ENCODE measurements at regions not wholly inside any gene's neighbourhood (a gene's known extent, or its start where the extent isn't known, plus 50 kb on each side); places are given as distances from the start of the nearest gene placed in this dataset.
"Not testable (repeated sequence)": the region's sequence is repeated elsewhere in the genome, so short reads cannot be mapped to it uniquely, and the experiment has no call there.

DNA sequence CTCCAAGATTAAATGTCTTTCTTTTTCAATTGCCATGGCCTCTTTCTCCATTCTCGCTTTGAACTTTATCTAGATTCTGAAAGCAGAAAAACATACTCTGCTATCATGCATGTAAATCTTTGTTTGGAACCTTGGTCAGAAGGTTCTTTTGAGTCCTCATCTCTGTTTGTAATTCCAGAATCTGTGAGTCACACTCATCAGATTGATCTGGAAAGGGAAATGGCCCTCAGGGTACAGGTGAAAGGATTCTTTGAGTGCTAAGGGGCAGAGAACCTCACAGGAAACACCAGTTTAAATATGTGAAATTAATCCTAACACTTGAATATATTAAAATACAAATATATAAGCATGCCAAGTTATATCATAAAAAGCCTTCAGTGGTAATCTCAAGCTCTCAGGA lies 211.0 kb upstream of the ADGRL3 start:
- DNase-seq: no peak

DNA sequence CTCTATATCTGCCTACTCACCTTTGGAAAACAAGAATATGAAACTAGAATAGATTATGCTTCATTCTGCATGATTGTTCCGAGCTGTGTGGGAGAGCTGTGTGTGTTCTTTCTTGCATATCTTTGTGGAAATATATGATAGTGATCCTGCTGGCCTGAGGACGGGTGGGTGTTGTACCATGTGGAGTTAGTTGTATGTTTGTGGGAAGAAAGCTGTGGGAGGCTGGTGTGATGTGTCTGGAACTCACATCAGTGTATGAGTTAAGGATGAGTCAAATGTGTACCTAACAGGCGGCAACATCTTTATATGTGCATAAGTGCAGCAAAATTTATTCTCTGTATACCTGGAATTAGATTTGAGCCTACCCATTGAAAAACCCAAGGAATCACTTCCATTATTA lies 208.1 kb upstream of the ADGRL3 start:
- no peak for DNase-seq

DNA sequence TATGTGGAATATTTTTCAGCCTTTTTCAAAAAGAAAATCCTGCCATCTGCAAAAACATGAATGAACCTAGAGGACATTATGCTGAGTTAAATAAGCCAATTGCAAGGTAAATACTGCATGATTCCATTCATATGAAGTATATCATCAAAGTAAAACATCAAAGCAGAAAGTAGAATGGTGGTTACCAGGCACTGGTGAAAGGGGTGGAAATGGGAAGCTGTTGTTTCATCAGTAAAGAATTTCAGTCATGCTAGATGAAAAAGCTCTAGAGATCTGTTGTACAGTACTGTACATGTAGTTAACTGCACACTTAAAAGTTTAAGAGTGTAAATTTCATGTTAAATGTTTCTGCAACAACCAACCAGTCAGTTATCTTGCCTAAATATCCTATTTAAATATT lies 196.8 kb upstream of the ADGRL3 start:
- no peak for DNase-seq

DNA sequence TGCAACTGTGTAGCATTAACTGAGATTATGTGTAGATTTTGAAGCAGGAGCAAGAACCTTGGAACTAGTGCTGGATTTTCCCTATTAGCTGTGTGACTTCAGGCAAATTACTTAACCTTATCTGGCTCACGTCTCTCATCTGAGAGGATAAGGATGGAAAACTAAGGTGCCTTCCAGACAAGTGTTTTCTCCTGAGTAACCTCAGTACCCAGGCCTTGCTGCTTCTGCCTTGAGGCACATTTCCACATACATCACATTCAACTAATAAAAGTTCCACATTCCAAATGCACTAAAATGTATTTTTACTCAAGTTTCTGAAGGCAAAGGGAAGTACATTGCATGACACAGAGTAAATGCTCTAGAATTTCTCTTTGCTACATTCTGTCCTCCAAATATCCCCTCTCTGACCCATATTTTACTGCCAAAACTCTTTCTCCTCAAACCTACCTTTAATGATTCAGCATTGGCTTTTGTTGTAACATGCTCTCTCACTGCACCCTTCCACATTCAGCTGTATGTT lies 195.4 kb upstream of the ADGRL3 start:
- DNase-seq: no peak

DNA sequence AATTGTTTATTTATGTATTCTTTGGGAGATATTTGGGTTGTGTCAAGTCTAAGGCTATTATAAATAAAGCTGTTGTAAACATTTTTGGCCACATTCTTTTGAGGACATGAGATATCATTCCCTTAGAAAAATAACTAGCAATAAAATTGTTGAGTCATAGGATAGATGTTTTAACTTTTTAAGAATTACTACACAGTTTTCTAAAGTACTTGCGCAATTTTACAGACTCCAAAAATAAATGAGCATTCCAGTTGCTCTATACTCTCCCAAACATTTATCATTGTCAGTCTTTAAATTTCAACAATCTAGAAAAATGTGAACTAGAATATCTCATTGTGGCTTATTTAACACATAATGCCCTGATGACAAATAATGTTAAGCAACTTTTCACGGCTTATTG lies 189.1 kb upstream of the ADGRL3 start:
- DNase-seq: no peak

GRCh38 chr4:61011936-61012335 lies 188.2 kb upstream of the ADGRL3 start:
- not testable (repeated sequence) for DNase-seq

DNA sequence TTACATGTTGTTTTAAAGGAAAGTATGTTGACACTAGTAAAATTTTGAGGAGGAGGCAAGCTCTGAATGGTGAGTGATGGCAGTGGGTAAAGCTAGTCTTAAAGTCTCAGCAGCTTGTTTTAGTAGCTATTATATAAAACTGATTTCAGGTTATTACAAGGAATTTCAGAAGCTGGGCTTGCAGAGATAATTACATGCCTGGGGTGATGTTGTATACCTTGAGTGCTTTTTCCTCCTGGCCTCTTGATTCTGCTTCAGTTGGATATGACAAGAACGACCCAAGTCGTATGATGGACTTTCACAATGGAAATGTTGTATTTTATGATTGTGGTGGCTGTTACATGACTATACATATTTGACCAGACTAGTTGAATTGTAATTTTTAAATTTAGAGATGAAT lies 175.5 kb upstream of the ADGRL3 start:
- DNase-seq: no peak

GRCh38 chr4:61027939-61028338 lies 172.2 kb upstream of the ADGRL3 start:
- DNase-seq: no peak

- no peak for DNase-seq
Observed at GRCh38 chr4:61036071-61036684, 163.9 kb upstream of the ADGRL3 start.

DNA sequence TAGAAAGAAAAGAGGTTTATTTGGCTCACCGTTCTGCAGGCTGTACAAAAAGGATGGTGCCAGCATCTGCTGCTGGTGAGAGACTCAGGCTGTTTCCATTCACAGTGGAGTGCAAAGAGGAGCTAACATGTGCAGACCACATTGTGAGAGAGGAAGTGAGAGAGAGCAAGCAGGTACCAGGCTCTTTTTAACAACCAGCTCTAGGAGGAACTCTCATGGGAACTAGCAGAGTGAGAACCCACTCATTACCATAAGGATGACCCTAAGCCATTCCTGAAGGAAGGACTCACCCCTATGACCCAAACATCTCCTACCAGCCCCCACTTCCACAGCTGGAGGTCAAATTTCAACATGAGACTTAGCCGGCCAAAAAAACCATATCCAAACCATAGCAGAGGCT lies 158.6 kb upstream of the ADGRL3 start:
- no peak for DNase-seq

DNA sequence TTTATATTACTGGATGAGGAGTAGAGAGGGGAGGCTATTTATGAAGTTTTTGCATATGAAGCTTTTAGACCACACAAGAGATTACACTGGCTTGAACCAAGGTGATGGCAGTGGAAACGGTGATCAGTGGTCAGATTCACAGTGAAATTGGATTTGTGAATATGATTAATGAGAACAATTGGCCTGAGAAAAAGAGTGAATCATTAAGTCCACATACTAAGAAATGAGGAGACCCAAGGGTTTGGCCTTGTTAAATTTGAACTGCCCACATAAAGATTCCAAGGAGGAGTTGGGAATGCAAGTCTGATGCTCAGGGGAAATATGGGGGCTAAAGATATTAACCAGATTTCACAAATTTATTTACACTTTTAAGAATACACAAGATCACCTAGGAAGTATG lies 155.3 kb upstream of the ADGRL3 start:
- no peak for DNase-seq

- DNase-seq: no peak
Observed at GRCh38 chr4:61049018-61049417, 151.1 kb upstream of the ADGRL3 start.

- DNase-seq: no peak
Observed at GRCh38 chr4:61067381-61067780, 132.7 kb upstream of the ADGRL3 start.

DNA sequence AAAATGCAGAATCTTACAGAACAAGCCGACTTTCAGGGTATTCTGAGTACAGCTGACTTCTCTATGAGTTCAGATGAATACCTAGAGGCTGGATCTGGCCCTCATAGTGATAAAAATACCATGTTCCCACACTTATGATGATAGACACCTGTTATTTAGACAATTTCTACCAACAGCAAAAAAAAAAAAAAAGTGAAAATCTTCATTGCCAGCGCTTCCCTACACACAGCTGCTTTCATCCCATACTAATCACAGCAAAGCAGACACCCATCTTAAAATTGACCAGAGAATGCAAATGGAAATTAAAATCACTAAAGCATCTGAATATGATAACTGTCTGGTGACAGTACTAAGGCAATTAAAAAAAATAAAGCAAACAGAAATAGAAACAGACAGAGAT lies 132.1 kb upstream of the ADGRL3 start:
- no peak for DNase-seq

DNA sequence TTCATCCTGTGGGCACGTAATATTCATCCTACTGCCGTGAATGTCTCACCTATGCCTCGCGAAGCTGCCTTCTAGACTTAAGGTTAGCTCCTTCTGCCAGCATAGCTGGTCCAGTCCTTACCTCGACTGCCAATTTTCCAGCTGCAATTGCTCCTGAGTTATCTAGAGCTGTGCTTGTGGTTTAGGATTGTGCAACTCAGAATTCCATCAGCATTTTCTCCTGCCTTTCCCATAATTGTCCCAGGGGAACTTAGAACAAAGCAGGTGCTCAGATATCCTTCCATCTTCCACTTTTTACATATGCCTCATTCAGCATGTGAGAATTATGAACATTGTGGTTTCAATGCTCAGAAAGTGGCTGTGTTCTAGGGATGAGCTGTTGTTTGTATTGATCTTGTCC lies 131.4 kb upstream of the ADGRL3 start:
- no peak for DNase-seq

GRCh38 chr4:61070269-61070668 lies 129.9 kb upstream of the ADGRL3 start:
- DNase-seq: no peak

GRCh38 chr4:61079427-61079826 lies 120.7 kb upstream of the ADGRL3 start:
- no peak for DNase-seq

GRCh38 chr4:61079976-61080375 lies 120.2 kb upstream of the ADGRL3 start:
- DNase-seq: no peak

DNA sequence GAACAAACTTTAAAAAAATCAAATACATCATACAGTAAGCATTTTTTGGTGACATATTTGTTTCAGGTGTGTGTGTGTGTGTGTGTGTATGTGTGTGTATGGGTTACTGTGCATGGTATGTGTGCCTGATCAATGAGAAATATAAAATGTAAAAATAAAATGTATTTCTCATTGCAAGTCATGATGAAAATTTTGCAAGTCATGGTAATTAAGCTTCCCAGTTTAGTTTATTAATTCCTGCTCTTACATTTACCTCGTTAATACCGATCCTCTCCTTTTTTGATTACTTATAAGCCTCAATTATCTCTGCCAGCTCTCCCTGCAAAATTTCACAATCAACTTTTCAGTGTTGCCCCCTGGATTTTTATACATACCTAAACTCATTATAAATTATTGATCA lies 114.6 kb upstream of the ADGRL3 start:
- DNase-seq: no peak

DNA sequence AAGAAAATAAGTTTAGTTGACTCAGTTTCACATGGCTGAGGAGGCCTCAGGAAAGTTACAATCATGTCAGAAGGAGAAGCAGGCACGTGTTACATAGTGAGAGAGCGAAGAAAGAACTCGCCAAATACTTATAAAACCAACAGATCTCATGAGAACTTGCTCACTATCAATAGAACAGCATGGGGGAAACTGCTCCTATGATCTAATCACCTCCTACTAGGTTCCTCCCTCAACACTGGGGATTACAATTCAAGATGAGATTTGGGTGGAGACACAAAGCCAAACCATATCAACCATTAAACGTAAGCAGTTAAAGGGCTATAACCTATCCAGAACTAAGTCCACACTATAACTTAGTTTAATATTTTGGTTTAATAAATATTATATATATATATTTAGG lies 113.8 kb upstream of the ADGRL3 start:
- no peak for DNase-seq

DNA sequence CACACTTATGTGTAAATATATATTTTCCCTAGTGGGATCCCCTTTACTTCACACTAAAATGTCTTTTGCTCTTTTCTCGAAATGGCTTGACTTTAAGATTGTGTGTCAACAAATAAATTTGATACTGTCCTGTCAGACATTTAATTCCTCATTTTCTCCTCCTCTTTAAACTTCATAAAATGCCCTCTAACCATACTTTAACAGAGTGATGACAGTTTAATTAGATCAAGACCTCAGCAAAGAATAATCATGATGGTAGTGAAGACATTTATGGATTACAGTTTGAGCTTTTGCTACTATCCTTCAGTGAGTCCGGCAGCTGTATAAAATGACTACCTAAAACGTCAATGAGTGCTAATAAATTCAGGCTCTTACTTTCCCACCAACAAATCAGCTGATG lies 113.1 kb upstream of the ADGRL3 start:
- no peak for DNase-seq

GRCh38 chr4:61094854-61095598 lies 105.1 kb upstream of the ADGRL3 start:
- DNase-seq: no peak

DNA sequence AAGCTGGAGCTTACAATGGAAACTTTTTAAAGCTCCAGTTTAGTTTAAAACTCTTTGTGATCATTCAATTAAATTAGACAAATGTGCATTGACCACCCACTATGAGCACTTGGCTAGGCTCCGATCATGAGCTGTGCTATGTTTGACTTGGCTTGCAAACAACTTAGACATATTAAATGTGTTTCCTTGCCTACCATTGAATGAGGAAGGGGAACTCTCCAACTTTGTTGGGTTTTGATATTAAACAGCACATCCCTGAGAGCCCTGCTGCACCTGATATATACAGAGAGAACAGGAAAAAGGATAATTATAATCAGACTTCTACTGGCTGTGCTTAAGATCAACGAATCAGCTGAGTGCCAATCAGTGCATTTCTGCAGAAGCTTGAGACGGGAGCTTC lies 71.4 kb upstream of the ADGRL3 start:
- DNase-seq: peak; percentile 7

DNA sequence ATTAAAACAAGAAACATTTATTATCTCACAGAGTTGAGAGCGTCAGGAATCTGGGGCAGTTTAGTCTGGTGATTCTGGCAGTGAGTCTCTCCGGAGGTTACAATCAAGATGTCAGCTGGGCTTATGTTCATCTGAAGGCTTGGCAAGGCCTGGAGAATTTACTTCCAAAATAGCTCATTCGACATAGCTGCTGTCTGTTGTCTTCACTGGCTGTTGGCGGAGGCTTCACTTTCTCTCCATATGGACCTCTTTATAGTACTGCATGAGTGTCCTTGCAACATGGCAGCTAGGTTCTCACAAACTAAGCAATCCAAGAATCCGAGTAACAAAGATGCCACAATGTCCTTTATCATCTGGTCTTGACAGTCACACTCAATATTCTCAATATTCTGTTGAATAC lies 70.2 kb upstream of the ADGRL3 start:
- DNase-seq: no peak

Data from renal pelvis (tissue), 1 donor.